Tibial nerve (tissue), 4 donors: ENCODE measurements at regions not wholly inside any gene's neighbourhood (a gene's known extent, or its start where the extent isn't known, plus 50 kb on each side); places are given as distances from the start of the nearest gene placed in this dataset.

Experiments used
- DNase-seq, 2 donors: peaks; one replicate each; pipeline ENCODE4 v3.0.0-alpha.2; 2019; ENCODE audit warnings: low spot score in 2 of 2
- H3K27ac ChIP-seq, 4 donors: fragments of 200-600 bp; sonication (generic) in 3 of 4; one replicate each; pipeline ENCODE4 v1.5.1; 2017 to 2019; ENCODE audit warnings: mild to moderate bottlenecking in 1 of 4
- H3K27me3 ChIP-seq, 2 donors: fragments of 200-600 bp; sonication (generic) in 1 of 2; one replicate each; pipeline versions ENCODE4 v1.5.1 to v1.6.0; 2017 to 2019
- H3K36me3 ChIP-seq, 3 donors: fragments of 200-600 bp; sonication (generic); one replicate each; pipeline ENCODE4 v1.5.1; 2018 to 2019
- H3K4me1 ChIP-seq, 4 donors: fragments of 200-600 bp; sonication (generic) in 3 of 4; one replicate each; pipeline ENCODE4 v1.5.1; 2017 to 2019
- H3K4me3 ChIP-seq, 4 donors: fragments of 200-600 bp; sonication (generic) in 3 of 4; one replicate each; pipeline ENCODE4 v1.5.1; 2017 to 2019; ENCODE audit warnings: mild to moderate bottlenecking in 1 of 4, moderate library complexity in 1 of 4
- H3K9me3 ChIP-seq, 4 donors: fragments of 200-600 bp; sonication (generic) in 3 of 4; one replicate each; pipeline ENCODE4 v1.5.1; 2017 to 2019
- CTCF ChIP-seq, 5 experiments: fragments of 200-600 bp in 3 of 5; fragments of 450-650 bp in 2 of 5; sonication (generic) in 3 of 5; IDR thresholded peaks; one replicate each; pipeline ENCODE4 v1.5.1; 2016 to 2019; ENCODE audit warnings: antibody characterized with exemption in 5 of 5, mild to moderate bottlenecking in 3 of 5, moderate library complexity in 2 of 5
- EP300 ChIP-seq, 2 donors: sonication (generic); formaldehyde crosslinking; IDR thresholded peaks; one replicate each; pipeline ENCODE4 v1.6.1; 2017; ENCODE audit warnings: antibody characterized with exemption in 2 of 2, mild to moderate bottlenecking in 1 of 2
- POLR2A ChIP-seq, 2 donors: fragments of 450-650 bp; IDR thresholded peaks; one replicate each; pipeline ENCODE4 v1.6.1; 2017; ENCODE audit warnings: antibody characterized with exemption in 2 of 2, mild to moderate bottlenecking in 2 of 2, moderate library complexity in 2 of 2
- WGBS, 2 donors: methylation state at CpG; one replicate each; pipeline ENCODE4 v1.1.5; 2018; 5-methylcytosine and 5-hydroxymethylcytosine counted together

DNA sequence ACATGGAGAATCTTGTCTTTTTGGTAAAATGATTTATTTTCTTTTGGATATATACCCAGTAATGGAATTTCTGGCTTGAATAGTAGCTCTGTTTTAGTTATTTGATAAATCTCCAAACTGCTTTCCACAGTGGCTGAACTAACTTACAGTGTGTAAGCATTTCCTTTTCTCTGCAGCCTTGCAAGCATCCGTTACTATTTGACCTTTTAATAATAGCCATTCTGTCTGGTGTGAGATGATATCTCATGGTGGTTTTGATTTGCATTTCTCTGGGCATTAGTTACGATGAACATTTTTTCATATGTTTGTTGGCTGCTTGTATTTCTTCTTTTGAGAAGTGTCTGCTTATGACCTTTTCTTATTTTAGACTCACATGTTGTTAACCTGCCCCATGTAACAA lies 190.2 kb downstream of the GALR1 start:
- Histone ChIP-seq H3K36me3 (no peaks in the 10 kb centered on the region), H3K27me3 (no peaks in the 10 kb centered on the region), H3K4me1 (no peaks in the 10 kb centered on the region), H3K9me3 (no peaks in the 10 kb centered on the region), H3K27ac (no peak overlapping the region), H3K4me3 (no peak overlapping the region)
- no peak for DNase-seq
- TF ChIP-seq EP300 (IDR thresholded peaks at IDR 0.05): no peak
- TF ChIP-seq CTCF (IDR thresholded peaks at IDR 0.05): no peak
- TF ChIP-seq POLR2A (IDR thresholded peaks at IDR 0.05): no peak
- 30 to 53% methylated on average over 2 of the region's 2 CpGs for WGBS, 2 donors

GRCh38 chr18:77442393-77442792 lies 192.7 kb downstream of the GALR1 start:
- no peak for DNase-seq
- WGBS, 2 donors: 70 to 81% methylated on average over 5 to 6 of the region's 6 CpGs

GRCh38 chr18:77444385-77444784 lies 194.7 kb downstream of the GALR1 start:
- no peak for DNase-seq
- Histone ChIP-seq H3K36me3 (no peaks in the 10 kb centered on the region), H3K9me3 (no peaks in the 10 kb centered on the region), H3K27ac (no peak overlapping the region), H3K4me1 (no peaks in the 10 kb centered on the region), H3K4me3 (no peak overlapping the region), H3K27me3 (no peaks in the 10 kb centered on the region)
- TF ChIP-seq EP300 (IDR thresholded peaks at IDR 0.05) (no peak), POLR2A (IDR thresholded peaks at IDR 0.05) (no peak), CTCF (IDR thresholded peaks at IDR 0.05) (no peak)
- WGBS, 2 donors: 89 to 91% methylated on average over 9 to 10 of the region's 10 CpGs

More at GRCh38 chr18:77442393-77442792, 192.7 kb downstream of the GALR1 start:
- no peak overlapping the region for H3K27ac ChIP-seq
- no peak for TF ChIP-seq POLR2A (IDR thresholded peaks at IDR 0.05)
- no peak for TF ChIP-seq CTCF (IDR thresholded peaks at IDR 0.05)
- no peak for TF ChIP-seq EP300 (IDR thresholded peaks at IDR 0.05)
- H3K9me3 ChIP-seq: no peaks in the 10 kb centered on the region
- H3K4me1 ChIP-seq: no peaks in the 10 kb centered on the region
- no peaks in the 10 kb centered on the region for H3K36me3 ChIP-seq
- H3K27me3 ChIP-seq: no peaks in the 10 kb centered on the region
- no peak overlapping the region for H3K4me3 ChIP-seq

DNA sequence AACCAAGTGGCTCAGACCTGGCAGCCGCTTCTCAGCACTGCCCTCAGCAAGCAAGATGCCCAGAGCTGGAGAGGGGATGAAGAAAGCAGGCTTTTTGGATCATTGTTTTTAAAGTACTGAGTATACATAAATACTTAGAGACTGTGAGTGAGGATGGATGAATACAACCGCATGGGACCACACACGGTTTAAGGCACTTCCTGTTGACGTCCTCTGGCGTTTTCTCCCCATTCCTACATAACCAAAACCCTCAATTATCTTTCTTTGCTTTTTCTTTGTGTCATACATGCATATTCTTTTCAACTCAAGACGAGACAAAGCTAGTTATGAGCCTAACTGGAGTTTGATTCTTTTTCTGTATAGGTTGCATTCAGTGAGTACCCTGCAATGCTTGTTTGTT lies 198.4 kb downstream of the GALR1 start:
- TF ChIP-seq POLR2A (IDR thresholded peaks at IDR 0.05): no peak
- no peak for TF ChIP-seq CTCF (IDR thresholded peaks at IDR 0.05)
- TF ChIP-seq EP300 (IDR thresholded peaks at IDR 0.05): no peak

DNA sequence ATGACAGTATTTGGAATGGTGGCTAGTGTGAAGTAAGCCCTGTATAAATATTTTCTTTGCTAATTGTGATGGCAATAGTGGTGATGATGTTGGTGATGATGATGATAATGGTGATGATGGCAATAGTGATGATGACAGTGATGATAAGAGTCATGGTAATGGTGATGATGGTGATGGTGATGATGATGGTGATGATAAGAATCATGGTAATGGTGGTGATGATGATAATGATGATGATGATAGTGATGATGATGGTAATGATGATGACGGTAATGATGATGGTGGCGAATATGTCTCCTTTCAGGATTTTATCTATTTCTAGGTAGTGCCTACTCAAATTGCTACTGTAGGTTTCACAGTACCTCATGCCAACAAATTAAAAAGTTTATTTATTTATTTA lies 205.4 kb downstream of the GALR1 start:
- H3K4me1 ChIP-seq: no peaks in the 10 kb centered on the region
- no peaks in the 10 kb centered on the region for H3K27me3 ChIP-seq
- 93 to 100% methylated on average over 2 of the region's 2 CpGs for WGBS, 2 donors
- no peak overlapping the region for H3K4me3 ChIP-seq
- H3K36me3 ChIP-seq: no peaks in the 10 kb centered on the region
- DNase-seq: no peak
- no peak overlapping the region for H3K27ac ChIP-seq
- no peaks in the 10 kb centered on the region for H3K9me3 ChIP-seq
- no peak for TF ChIP-seq CTCF (IDR thresholded peaks at IDR 0.05)
- no peak for TF ChIP-seq POLR2A (IDR thresholded peaks at IDR 0.05)
- TF ChIP-seq EP300 (IDR thresholded peaks at IDR 0.05): no peak

More for the DNA sequence above, 198.4 kb downstream of the GALR1 start:
- H3K4me3 ChIP-seq: no peak overlapping the region
- H3K36me3 ChIP-seq: no peaks in the 10 kb centered on the region
- no peaks in the 10 kb centered on the region for H3K27me3 ChIP-seq
- no peaks in the 10 kb centered on the region for H3K4me1 ChIP-seq
- no peaks in the 10 kb centered on the region for H3K9me3 ChIP-seq
- WGBS, 2 donors: 56 to 60% methylated on average over 6 of the region's 6 CpGs
- no peak overlapping the region for H3K27ac ChIP-seq
- DNase-seq: no peak
